ENCODE measurements at regions not wholly inside any gene's neighbourhood (a gene's known extent, or its start where the extent isn't known, plus 50 kb on each side); places are given as distances from the start of the nearest gene placed in this dataset.

DNA sequence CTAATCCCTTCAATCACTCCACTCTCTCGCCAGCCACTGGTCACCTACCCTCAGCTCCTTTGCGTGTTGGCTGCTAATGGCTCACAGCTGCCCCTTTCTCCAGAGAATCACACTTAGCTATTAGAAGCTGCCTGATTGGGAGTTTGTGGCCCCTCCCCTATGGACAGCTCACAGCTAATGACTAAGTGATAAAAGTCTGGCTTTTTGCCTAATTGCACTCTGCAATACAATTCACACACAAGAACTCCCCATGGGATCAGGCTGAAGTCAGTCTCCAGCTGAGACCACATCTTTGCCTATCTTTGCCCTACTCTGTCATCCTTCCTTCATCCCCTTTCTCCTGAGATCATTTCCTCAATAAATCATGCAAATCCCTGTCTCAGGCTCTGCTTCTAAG is 701.9 kb upstream of the RAB6C start:
- H3K4me2 ChIP-seq = no peak overlapping the region
- no peaks in the 10 kb centered on the region for H3K79me2 ChIP-seq
- no peaks in the 10 kb centered on the region for H3K27me3 ChIP-seq
- WGBS (ENCODE audit: low lambda C conversion rate, missing lambda C conversion rate) = 94% methylated on average over 2 of the region's 2 CpGs
- H3K36me3 ChIP-seq (replicated peaks; ENCODE audit: insufficient read depth, low read depth) = no peaks in the 10 kb centered on the region
- no peak overlapping the region for H3K27ac ChIP-seq
- H4K20me1 ChIP-seq (ENCODE audit: insufficient read depth, poor library complexity, severe bottlenecking) = no peaks in the 10 kb centered on the region
- DNase-seq (ENCODE audit: low spot score) = no peak
- H3K4me1 ChIP-seq (ENCODE audit: insufficient read depth) = no peaks in the 10 kb centered on the region
- H3K4me3 ChIP-seq = no peak overlapping the region
- no peaks in the 10 kb centered on the region for H3K9me2 ChIP-seq (replicated peaks; ENCODE audit: insufficient read depth)
- no peak overlapping the region for H2AFZ ChIP-seq
- H3K9me3 ChIP-seq (ENCODE audit: low read depth) = no peaks in the 10 kb centered on the region
- no peak for TF ChIP-seq EZH2 (IDR thresholded peaks at IDR 0.05; ENCODE audit: borderline replicate concordance)
- TF ChIP-seq, protein P1, sequence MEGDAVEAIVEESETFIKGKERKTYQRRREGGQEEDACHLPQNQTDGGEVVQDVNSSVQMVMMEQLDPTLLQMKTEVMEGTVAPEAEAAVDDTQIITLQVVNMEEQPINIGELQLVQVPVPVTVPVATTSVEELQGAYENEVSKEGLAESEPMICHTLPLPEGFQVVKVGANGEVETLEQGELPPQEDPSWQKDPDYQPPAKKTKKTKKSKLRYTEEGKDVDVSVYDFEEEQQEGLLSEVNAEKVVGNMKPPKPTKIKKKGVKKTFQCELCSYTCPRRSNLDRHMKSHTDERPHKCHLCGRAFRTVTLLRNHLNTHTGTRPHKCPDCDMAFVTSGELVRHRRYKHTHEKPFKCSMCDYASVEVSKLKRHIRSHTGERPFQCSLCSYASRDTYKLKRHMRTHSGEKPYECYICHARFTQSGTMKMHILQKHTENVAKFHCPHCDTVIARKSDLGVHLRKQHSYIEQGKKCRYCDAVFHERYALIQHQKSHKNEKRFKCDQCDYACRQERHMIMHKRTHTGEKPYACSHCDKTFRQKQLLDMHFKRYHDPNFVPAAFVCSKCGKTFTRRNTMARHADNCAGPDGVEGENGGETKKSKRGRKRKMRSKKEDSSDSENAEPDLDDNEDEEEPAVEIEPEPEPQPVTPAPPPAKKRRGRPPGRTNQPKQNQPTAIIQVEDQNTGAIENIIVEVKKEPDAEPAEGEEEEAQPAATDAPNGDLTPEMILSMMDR (IDR thresholded peaks at IDR 0.05; ENCODE audit: poor library complexity) = no peak

DNA sequence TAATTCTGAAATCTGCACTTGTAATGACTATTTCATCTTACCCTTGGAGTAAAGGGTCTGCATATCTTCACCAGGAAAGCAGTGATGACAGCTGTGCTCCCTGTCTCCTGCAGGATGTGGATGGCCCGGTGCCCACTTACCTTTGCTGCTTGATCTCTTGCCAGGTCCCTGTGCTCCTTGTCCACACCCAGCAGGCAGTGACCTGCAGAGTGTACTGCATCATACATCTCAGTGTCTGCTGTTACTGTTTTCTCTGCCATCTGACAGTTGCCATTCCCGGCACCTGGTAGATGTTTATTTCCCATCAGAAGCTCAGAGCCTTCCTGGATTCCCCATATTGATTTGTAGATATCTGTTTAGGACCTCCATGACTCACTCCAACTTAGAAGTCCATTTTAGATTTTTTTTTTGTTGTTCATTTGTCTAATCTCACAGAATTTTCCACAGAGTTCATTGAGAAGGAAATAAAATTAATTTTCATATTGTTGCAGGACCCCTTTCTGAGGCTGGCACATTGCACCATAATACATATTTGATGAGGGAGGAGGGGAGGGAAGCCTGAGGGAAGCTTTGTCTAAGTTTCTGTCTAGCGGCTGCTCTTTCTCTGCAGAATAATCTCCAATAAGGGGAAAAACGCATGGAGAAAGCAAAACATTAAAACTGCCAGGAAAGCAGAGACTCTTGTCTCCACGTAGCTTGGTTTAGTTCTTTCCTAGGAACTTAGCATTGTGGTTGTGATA is 697.5 kb upstream of the RAB6C start:
- DNase-seq (ENCODE audit: low spot score) = no peak
- 84% methylated on average over 5 of the region's 5 CpGs for WGBS (ENCODE audit: low lambda C conversion rate, missing lambda C conversion rate)
- Histone ChIP-seq H3K79me2 (no peaks in the 10 kb centered on the region), H4K20me1 (ENCODE audit: insufficient read depth, poor library complexity, severe bottlenecking) (no peaks in the 10 kb centered on the region), H3K4me2 (no peak overlapping the region), H3K27ac (no peak overlapping the region), H3K36me3 (replicated peaks; ENCODE audit: insufficient read depth, low read depth) (no peaks in the 10 kb centered on the region), H3K9me2 (replicated peaks; ENCODE audit: insufficient read depth) (no peaks in the 10 kb centered on the region), H3K4me1 (ENCODE audit: insufficient read depth) (no peaks in the 10 kb centered on the region), H3K9me3 (ENCODE audit: low read depth) (no peaks in the 10 kb centered on the region), H2AFZ (no peak overlapping the region), H3K27me3 (no peaks in the 10 kb centered on the region), H3K4me3 (no peak overlapping the region)
- no peak for TF ChIP-seq EZH2phosphoT487 (IDR thresholded peaks at IDR 0.05; ENCODE audit: low read depth, severe bottlenecking, unreplicated experiment)
- TF ChIP-seq, protein P1 (IDR thresholded peaks at IDR 0.05; ENCODE audit: poor library complexity) = no peak
- TF ChIP-seq EZH2 (IDR thresholded peaks at IDR 0.05; ENCODE audit: borderline replicate concordance) = no peak

DNA sequence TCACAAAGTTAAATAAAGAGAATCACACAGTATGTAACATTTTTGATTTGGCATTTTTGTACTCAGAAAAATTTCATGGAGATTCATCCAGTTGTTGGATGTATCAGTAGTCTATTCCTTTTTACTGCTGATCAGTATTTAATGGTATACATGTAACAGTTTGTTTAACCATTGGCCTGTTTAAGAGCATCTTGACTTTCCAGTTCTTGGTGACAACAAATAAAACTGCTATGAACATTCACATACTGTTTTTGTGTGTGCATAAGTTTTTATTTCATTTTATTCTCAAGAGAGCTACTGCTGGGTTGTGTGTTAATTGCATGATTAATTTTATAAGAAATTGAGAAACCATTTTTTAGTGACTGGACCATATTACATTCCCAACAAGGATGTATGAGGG is 694.5 kb upstream of the RAB6C start:
- Histone ChIP-seq H3K4me3 (no peak overlapping the region), H3K4me1 (ENCODE audit: insufficient read depth) (no peaks in the 10 kb centered on the region), H3K4me2 (no peak overlapping the region), H3K27ac (no peak overlapping the region), H4K20me1 (ENCODE audit: insufficient read depth, poor library complexity, severe bottlenecking) (no peaks in the 10 kb centered on the region), H2AFZ (no peak overlapping the region), H3K9me2 (replicated peaks; ENCODE audit: insufficient read depth) (no peaks in the 10 kb centered on the region), H3K9me3 (ENCODE audit: low read depth) (no peaks in the 10 kb centered on the region), H3K36me3 (replicated peaks; ENCODE audit: insufficient read depth, low read depth) (no peaks in the 10 kb centered on the region), H3K27me3 (no peaks in the 10 kb centered on the region), H3K79me2 (no peaks in the 10 kb centered on the region)
- DNase-seq (ENCODE audit: low spot score) = no peak
- TF ChIP-seq EZH2phosphoT487 (IDR thresholded peaks at IDR 0.05; ENCODE audit: low read depth, severe bottlenecking, unreplicated experiment) = no peak
- TF ChIP-seq EZH2 (IDR thresholded peaks at IDR 0.05; ENCODE audit: borderline replicate concordance) = no peak
- TF ChIP-seq, protein P1 (IDR thresholded peaks at IDR 0.05; ENCODE audit: poor library complexity) = no peak
